DOHH2 (cell line): ENCODE measurements at regions not wholly inside any gene's neighbourhood (a gene's known extent, or its start where the extent isn't known, plus 50 kb on each side); places are given as distances from the start of the nearest gene placed in this dataset.

ENCODE experiments used
- EZH2phosphoT487 ChIP-seq: fragments of 200-600 bp; sonication (generic); IDR thresholded peaks from 2 replicates; pipeline ENCODE4 v1.6.1; 2017; ENCODE audit warnings: borderline replicate concordance, mild to moderate bottlenecking, antibody characterized with exemption, low read length, moderate library complexity, mixed read lengths
- TF ChIP-seq, protein P1 (sequence below): fragments of 200-600 bp; sonication (generic); IDR thresholded peaks from one replicate; pipeline ENCODE4 v1.5.1; 2014; ENCODE audit warnings: antibody characterized with exemption, mild to moderate bottlenecking, low read depth, low read length; ENCODE audit not compliant: poor library complexity, severe bottlenecking

DNA sequence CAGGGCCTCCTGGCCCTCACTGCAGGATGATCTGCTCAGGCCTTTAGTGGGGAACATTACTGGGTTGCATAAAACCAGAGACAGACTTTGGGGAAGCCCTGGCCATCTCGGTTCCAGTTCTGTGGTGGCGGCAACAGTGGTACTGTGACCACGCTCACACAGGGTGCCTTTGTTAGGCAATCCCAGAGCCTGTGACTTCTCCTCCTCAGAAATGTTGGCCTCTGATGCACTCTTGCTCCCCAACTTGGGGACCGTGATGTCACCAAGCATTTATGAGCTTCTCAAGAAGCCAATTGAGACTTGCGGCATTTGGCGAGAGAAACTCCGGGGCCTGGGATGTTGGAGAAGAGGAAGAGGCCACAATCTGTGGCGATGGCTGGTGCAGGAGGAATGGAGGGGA, 80.9 kb upstream of the PKDCC start:
- TF ChIP-seq, protein P1, sequence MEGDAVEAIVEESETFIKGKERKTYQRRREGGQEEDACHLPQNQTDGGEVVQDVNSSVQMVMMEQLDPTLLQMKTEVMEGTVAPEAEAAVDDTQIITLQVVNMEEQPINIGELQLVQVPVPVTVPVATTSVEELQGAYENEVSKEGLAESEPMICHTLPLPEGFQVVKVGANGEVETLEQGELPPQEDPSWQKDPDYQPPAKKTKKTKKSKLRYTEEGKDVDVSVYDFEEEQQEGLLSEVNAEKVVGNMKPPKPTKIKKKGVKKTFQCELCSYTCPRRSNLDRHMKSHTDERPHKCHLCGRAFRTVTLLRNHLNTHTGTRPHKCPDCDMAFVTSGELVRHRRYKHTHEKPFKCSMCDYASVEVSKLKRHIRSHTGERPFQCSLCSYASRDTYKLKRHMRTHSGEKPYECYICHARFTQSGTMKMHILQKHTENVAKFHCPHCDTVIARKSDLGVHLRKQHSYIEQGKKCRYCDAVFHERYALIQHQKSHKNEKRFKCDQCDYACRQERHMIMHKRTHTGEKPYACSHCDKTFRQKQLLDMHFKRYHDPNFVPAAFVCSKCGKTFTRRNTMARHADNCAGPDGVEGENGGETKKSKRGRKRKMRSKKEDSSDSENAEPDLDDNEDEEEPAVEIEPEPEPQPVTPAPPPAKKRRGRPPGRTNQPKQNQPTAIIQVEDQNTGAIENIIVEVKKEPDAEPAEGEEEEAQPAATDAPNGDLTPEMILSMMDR = no peak
- no peak for TF ChIP-seq EZH2phosphoT487
